GM19043 (cell line): ENCODE measurements at regions not wholly inside any gene's neighbourhood (a gene's known extent, or its start where the extent isn't known, plus 50 kb on each side); places are given as distances from the start of the nearest gene placed in this dataset.

Experiments used
- ATAC-seq: cut with Tn5 transposase; IDR thresholded peaks from one replicate; pipeline ENCODE4 v1.9.1; 2021; ENCODE audit warnings: low read depth; ENCODE audit not compliant: unreplicated experiment

- ATAC-seq = no peak
Observed at GRCh38 chr16:5668553-5668952, 571.0 kb upstream of the EEF2KMT start.

- no peak for ATAC-seq
Observed at GRCh38 chr16:5665834-5666233, 568.2 kb upstream of the EEF2KMT start.

GRCh38 chr16:5653789-5654188 is 556.2 kb upstream of the EEF2KMT start:
- no peak for ATAC-seq

- no peak for ATAC-seq
Observed at GRCh38 chr16:5653041-5653440, 555.4 kb upstream of the EEF2KMT start.

- ATAC-seq = no peak
Observed at GRCh38 chr16:5649762-5650743, 552.5 kb upstream of the EEF2KMT start.

- ATAC-seq = no peak
Observed at GRCh38 chr16:5647051-5647450, 549.5 kb upstream of the EEF2KMT start.

GRCh38 chr16:5643855-5644531 is 546.4 kb upstream of the EEF2KMT start:
- no peak for ATAC-seq

- no peak for ATAC-seq
Observed at GRCh38 chr16:5642436-5642835, 544.8 kb upstream of the EEF2KMT start.

- no peak for ATAC-seq
Observed at GRCh38 chr16:5642011-5642410, 544.4 kb upstream of the EEF2KMT start.

- ATAC-seq = no peak
Observed at GRCh38 chr16:5640883-5641282, 543.3 kb upstream of the EEF2KMT start.

GRCh38 chr16:5639531-5639930 is 541.9 kb upstream of the EEF2KMT start:
- no peak for ATAC-seq

- no peak for ATAC-seq
Observed at GRCh38 chr16:5635331-5635730, 537.7 kb upstream of the EEF2KMT start.

GRCh38 chr16:5634666-5635180 is 537.1 kb upstream of the EEF2KMT start:
- ATAC-seq = no peak

GRCh38 chr16:5633845-5634440 is 536.3 kb upstream of the EEF2KMT start:
- ATAC-seq = no peak

GRCh38 chr16:5622234-5622884 is 524.8 kb upstream of the EEF2KMT start:
- ATAC-seq = no peak

- ATAC-seq = no peak
Observed at GRCh38 chr16:5621826-5622225, 524.2 kb upstream of the EEF2KMT start.

GRCh38 chr16:5619304-5619703 is 521.7 kb upstream of the EEF2KMT start:
- no peak for ATAC-seq

GRCh38 chr16:5616841-5617240 is 519.2 kb upstream of the EEF2KMT start:
- ATAC-seq = no peak

GRCh38 chr16:5615868-5616642 is 518.5 kb upstream of the EEF2KMT start:
- peak; percentile 66 for ATAC-seq

- ATAC-seq = no peak
Observed at GRCh38 chr16:5607169-5607568, 509.6 kb upstream of the EEF2KMT start.
